ENCODE measurements at regions not wholly inside any gene's neighbourhood (a gene's known extent, or its start where the extent isn't known, plus 50 kb on each side); places are given as distances from the start of the nearest gene placed in this dataset.

- no peak for TF ChIP-seq YY1 (IDR thresholded peaks at IDR 0.05; ENCODE audit: insufficient read depth, insufficient read length)
- no peak for TF ChIP-seq ZNF274 (IDR thresholded peaks at IDR 0.05; ENCODE audit: low read depth, low read length)
- TF ChIP-seq SUZ12 (IDR thresholded peaks at IDR 0.05; ENCODE audit: extremely low read depth, insufficient read depth, insufficient read length): no peak
Observed at GRCh38 chr19:33906578-33907335, 110.1 kb downstream of the KCTD15 start.
